ENCODE measurements at regions not wholly inside any gene's neighbourhood (a gene's known extent, or its start where the extent isn't known, plus 50 kb on each side); places are given as distances from the start of the nearest gene placed in this dataset.
"Not testable (repeated sequence)": the region's sequence is repeated elsewhere in the genome, so short reads cannot be mapped to it uniquely, and the experiment has no call there.

DNA sequence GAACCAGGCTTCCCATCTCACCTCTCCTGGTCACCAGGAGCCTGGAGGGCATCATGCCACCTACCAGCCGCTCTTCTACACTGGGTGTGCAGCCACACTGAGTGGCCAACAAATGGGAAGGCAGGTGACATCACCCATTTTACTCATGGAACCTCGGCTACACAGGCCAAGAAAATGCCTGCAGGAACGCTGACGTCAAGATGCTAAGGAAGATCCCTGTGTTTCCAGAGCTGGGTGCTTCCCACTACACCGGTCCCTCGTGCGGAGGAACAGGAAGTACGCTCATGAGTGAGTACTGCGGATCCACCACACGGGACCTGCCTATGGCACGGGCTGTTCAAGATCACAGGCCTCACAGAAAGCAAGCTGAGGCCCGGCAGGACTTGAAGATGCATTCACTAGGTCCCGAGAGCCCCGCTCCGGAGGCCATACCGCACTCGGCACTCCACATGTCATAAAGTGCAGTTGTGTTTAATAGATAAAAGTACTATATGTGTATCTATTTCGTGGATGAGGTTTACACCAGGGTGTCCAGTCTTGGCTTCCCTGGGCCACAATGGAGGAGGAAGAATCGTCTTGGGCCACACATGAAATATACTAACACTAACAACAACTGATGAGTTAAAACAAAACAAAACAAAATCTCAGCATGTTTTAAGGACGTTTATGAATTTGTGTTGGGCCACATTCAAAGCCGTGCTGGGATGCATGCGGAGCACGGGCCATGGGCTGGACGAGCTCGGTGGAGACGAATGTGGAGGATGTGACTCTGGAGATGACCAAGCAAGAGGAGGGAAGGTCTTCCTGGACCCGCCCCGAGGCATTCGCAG is 257.9 kb downstream of the THBS2 start:
- no peak overlapping the region for H2BK15ac ChIP-seq (replicated peaks; ENCODE audit: low read depth)

DNA sequence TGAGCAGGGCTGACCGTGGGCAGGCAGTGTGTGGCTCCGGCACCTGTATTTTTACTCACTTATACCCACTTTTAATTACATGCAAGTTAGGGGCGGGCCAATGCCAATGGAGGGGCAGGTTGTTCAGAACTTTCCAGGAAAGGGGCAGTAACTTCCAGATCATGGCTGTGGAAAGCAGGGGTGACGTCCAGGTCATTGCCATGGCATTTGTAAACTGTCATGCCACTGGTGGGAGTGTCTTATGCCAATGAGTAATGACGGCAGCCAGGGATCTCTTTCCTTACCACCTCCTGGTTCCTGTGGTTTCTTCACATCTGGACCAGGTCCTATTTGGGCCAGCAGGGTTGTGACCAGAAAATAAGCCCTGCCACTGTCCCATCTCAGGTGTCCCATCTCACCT is 258.7 kb downstream of the THBS2 start:
- Histone ChIP-seq H3K27me3 (ENCODE audit: insufficient read depth, low read length, poor library complexity) (no peaks in the 10 kb centered on the region), H2BK15ac (replicated peaks; ENCODE audit: low read depth) (no peak overlapping the region), H3K4me2 (ENCODE audit: low read length) (no peak overlapping the region), H2AK5ac (ENCODE audit: low read length) (no peak overlapping the region), H3K27ac (ENCODE audit: low read depth, low read length) (no peak overlapping the region), H3K79me2 (ENCODE audit: control insufficient read depth, insufficient read depth, low read length) (no peaks in the 10 kb centered on the region), H4K5ac (ENCODE audit: low read length) (no peak overlapping the region), H3K9ac (ENCODE audit: low read length) (no peak overlapping the region), H3K36me3 (ENCODE audit: control insufficient read depth, insufficient read depth, low read length) (no peaks in the 10 kb centered on the region), H3K4me1 (ENCODE audit: control insufficient read depth, low read depth, low read length) (no peaks in the 10 kb centered on the region), H2BK5ac (ENCODE audit: low read length) (no peak overlapping the region), H3K4me3 (ENCODE audit: low read length) (no peak overlapping the region), H2BK120ac (ENCODE audit: low read depth, low read length) (no peak overlapping the region), H3K23ac (ENCODE audit: low read length) (no peak overlapping the region), H3K79me1 (ENCODE audit: low read length) (no peaks in the 10 kb centered on the region), H4K8ac (ENCODE audit: low read depth, low read length) (no peak overlapping the region), H3K18ac (ENCODE audit: low read length) (no peak overlapping the region), H3K4ac (ENCODE audit: low read depth, low read length) (no peak overlapping the region), H3K56ac (ENCODE audit: low read length) (no peak overlapping the region)
- no peak for DNase-seq
- WGBS (ENCODE audit: extremely low coverage, insufficient coverage, low lambda C conversion rate), result no CpG with 5 or more reads among the region's 5 CpGs

More for the DNA sequence above, 257.9 kb downstream of the THBS2 start:
- H3K23ac ChIP-seq (ENCODE audit: low read length), result no peak overlapping the region
- H4K5ac ChIP-seq (ENCODE audit: low read length), result no peak overlapping the region
- H3K36me3 ChIP-seq (ENCODE audit: control insufficient read depth, insufficient read depth, low read length), result no peaks in the 10 kb centered on the region
- H3K79me2 ChIP-seq (ENCODE audit: control insufficient read depth, insufficient read depth, low read length), result no peaks in the 10 kb centered on the region
- no peak overlapping the region for H3K27ac ChIP-seq (ENCODE audit: low read depth, low read length)
- H2BK120ac ChIP-seq (ENCODE audit: low read depth, low read length), result no peak overlapping the region
- no peaks in the 10 kb centered on the region for H3K79me1 ChIP-seq (ENCODE audit: low read length)
- no peak for DNase-seq
- H3K4me1 ChIP-seq (ENCODE audit: control insufficient read depth, low read depth, low read length), result no peaks in the 10 kb centered on the region
- no CpG with 5 or more reads among the region's 29 CpGs for WGBS (ENCODE audit: extremely low coverage, insufficient coverage, low lambda C conversion rate)
- H3K4me2 ChIP-seq (ENCODE audit: low read length), result no peak overlapping the region
- no peak overlapping the region for H2AK5ac ChIP-seq (ENCODE audit: low read length)
- no peak overlapping the region for H3K18ac ChIP-seq (ENCODE audit: low read length)
- H3K56ac ChIP-seq (ENCODE audit: low read length), result no peak overlapping the region
- H3K4me3 ChIP-seq (ENCODE audit: low read length), result no peak overlapping the region
- H3K4ac ChIP-seq (ENCODE audit: low read depth, low read length), result no peak overlapping the region
- no peak overlapping the region for H3K9ac ChIP-seq (ENCODE audit: low read length)
- no peak overlapping the region for H2BK5ac ChIP-seq (ENCODE audit: low read length)
- H3K27me3 ChIP-seq (ENCODE audit: insufficient read depth, low read length, poor library complexity), result no peaks in the 10 kb centered on the region
- H4K8ac ChIP-seq (ENCODE audit: low read depth, low read length), result no peak overlapping the region

DNA sequence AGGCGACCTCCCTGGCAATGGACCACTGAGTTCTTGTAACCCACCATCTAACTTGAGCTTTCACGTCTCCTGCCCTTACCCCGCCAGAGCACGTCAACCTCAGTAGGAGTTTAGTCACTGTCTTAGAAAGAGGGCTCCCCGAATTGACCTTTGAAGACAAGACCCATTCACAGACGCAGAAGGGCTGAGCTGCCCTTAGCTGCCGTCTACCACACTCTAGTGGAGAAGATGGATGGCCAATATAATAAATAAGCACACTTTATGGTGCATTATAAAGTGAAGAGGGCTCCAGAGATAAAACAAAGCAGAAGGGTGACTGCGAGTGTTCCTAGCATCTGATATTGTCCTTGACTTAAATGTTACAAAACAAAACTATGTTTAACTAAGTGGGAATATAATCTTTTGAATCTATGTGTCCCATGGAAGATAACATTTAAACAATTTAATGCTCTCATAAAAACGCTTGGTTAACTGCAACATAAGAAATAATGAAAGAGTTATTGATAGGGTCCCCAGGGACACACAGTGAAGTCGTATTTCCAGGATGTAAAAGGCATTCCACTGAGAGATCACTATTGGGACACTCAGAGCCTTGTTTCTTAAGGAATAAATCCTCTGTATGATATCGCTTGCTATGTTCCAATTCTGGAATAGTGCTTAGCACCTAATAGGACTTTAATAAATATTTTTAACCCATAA is 261.1 kb downstream of the THBS2 start:
- Histone ChIP-seq H4K8ac (ENCODE audit: low read depth, low read length) (no peak overlapping the region), H3K4me2 (ENCODE audit: low read length) (no peak overlapping the region), H2AK5ac (ENCODE audit: low read length) (no peak overlapping the region), H3K9ac (ENCODE audit: low read length) (no peak overlapping the region), H3K56ac (ENCODE audit: low read length) (no peak overlapping the region), H3K4me3 (ENCODE audit: low read length) (no peak overlapping the region), H3K4me1 (ENCODE audit: control insufficient read depth, low read depth, low read length) (no peaks in the 10 kb centered on the region), H2BK15ac (replicated peaks; ENCODE audit: low read depth) (no peak overlapping the region), H3K36me3 (ENCODE audit: control insufficient read depth, insufficient read depth, low read length) (no peaks in the 10 kb centered on the region), H3K79me2 (ENCODE audit: control insufficient read depth, insufficient read depth, low read length) (no peaks in the 10 kb centered on the region), H3K79me1 (ENCODE audit: low read length) (no peaks in the 10 kb centered on the region), H2BK120ac (ENCODE audit: low read depth, low read length) (no peak overlapping the region), H4K5ac (ENCODE audit: low read length) (no peak overlapping the region), H2BK5ac (ENCODE audit: low read length) (no peak overlapping the region), H3K18ac (ENCODE audit: low read length) (no peak overlapping the region), H3K27ac (ENCODE audit: low read depth, low read length) (no peak overlapping the region), H3K4ac (ENCODE audit: low read depth, low read length) (no peak overlapping the region), H3K27me3 (ENCODE audit: insufficient read depth, low read length, poor library complexity) (no peaks in the 10 kb centered on the region), H3K23ac (ENCODE audit: low read length) (no peak overlapping the region)
- WGBS (ENCODE audit: extremely low coverage, insufficient coverage, low lambda C conversion rate), result no CpG with 5 or more reads among the region's 11 CpGs
- no peak for DNase-seq

DNA sequence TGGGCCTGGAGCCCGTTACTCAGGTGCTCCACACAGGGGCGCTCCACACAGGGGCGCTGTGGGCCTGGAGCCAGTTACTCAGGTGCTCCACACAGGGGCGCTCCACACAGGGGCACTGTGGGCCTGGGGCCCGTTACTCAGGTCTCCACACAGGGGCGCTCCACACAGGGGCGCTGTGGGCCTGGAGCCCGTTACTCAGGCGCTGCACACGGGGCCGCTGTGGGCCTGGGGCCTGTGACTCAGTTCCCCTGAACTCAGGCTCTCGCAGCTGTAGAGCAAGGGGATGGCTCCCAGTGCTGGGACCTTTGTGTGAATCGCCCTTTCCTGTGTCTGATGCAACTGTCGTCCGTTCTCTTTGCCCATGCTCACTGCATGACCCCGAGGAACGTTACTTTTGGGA is 262.0 kb downstream of the THBS2 start:
- H3K18ac ChIP-seq (ENCODE audit: low read length); H3K27ac ChIP-seq (ENCODE audit: low read depth, low read length); H3K79me1 ChIP-seq (ENCODE audit: low read length); H3K4ac ChIP-seq (ENCODE audit: low read depth, low read length); H3K36me3 ChIP-seq (ENCODE audit: control insufficient read depth, insufficient read depth, low read length); H3K9ac ChIP-seq (ENCODE audit: low read length); H2BK120ac ChIP-seq (ENCODE audit: low read depth, low read length); H3K79me2 ChIP-seq (ENCODE audit: control insufficient read depth, insufficient read depth, low read length); H3K23ac ChIP-seq (ENCODE audit: low read length); H3K4me3 ChIP-seq (ENCODE audit: low read length); H3K4me1 ChIP-seq (ENCODE audit: control insufficient read depth, low read depth, low read length); H2AK5ac ChIP-seq (ENCODE audit: low read length); H3K27me3 ChIP-seq (ENCODE audit: insufficient read depth, low read length, poor library complexity); H3K56ac ChIP-seq (ENCODE audit: low read length); H2BK15ac ChIP-seq (replicated peaks; ENCODE audit: low read depth); H3K4me2 ChIP-seq (ENCODE audit: low read length); H4K8ac ChIP-seq (ENCODE audit: low read depth, low read length); H2BK5ac ChIP-seq (ENCODE audit: low read length); H4K5ac ChIP-seq (ENCODE audit: low read length): not testable (repeated sequence)
- no CpG with 5 or more reads among the region's 17 CpGs for WGBS (ENCODE audit: extremely low coverage, insufficient coverage, low lambda C conversion rate)
- DNase-seq, result peak; percentile 8

DNA sequence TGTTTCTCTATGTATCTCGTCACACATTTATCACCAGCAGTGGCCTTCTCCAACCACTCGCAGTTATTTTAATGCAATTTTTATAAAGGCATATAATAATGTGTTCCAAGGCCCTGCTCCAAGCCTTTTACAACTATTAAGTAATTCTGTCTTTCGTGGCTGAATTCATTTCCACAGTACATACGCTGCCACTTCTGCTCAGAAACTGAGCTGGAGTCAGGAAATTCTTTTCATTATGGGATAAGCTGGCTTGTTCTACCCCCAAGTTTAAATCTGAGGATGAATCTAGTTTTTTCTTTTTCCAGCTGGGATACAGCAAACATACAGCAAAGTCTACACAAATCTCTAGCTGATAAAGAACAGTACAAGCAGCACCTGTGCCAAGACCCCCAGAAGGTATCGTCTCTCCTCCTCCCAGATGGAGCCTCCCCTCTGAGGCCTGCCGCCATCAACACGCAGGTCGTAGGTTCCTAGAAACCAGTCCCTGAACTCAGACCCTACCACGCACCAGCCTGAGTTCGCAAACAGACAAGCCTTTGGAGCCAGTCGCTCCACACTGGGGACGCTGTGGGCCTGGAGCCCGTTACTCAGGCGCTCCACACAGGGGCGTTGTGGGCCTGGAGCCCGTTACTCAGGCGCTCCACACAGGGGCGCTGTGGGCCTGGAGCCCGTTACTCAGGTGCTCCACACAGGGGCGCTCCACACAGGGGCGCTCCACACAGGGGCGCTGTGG is 263.5 kb downstream of the THBS2 start:
- no peaks in the 10 kb centered on the region for H3K36me3 ChIP-seq (ENCODE audit: control insufficient read depth, insufficient read depth, low read length)
- H3K79me1 ChIP-seq (ENCODE audit: low read length), result no peaks in the 10 kb centered on the region
- no peak overlapping the region for H3K23ac ChIP-seq (ENCODE audit: low read length)
- H3K4me3 ChIP-seq (ENCODE audit: low read length), result no peak overlapping the region
- no peaks in the 10 kb centered on the region for H3K4me1 ChIP-seq (ENCODE audit: control insufficient read depth, low read depth, low read length)
- H3K9ac ChIP-seq (ENCODE audit: low read length), result no peak overlapping the region
- H3K27ac ChIP-seq (ENCODE audit: low read depth, low read length), result no peak overlapping the region
- H2AK5ac ChIP-seq (ENCODE audit: low read length), result no peak overlapping the region
- no peak overlapping the region for H3K4ac ChIP-seq (ENCODE audit: low read depth, low read length)
- H3K27me3 ChIP-seq (ENCODE audit: insufficient read depth, low read length, poor library complexity), result no peaks in the 10 kb centered on the region
- H3K18ac ChIP-seq (ENCODE audit: low read length), result no peak overlapping the region
- no peak overlapping the region for H4K5ac ChIP-seq (ENCODE audit: low read length)
- H3K56ac ChIP-seq (ENCODE audit: low read length), result no peak overlapping the region
- H3K4me2 ChIP-seq (ENCODE audit: low read length), result no peak overlapping the region
- no peak overlapping the region for H2BK120ac ChIP-seq (ENCODE audit: low read depth, low read length)
- H4K8ac ChIP-seq (ENCODE audit: low read depth, low read length), result no peak overlapping the region
- no peak for DNase-seq
- no peak overlapping the region for H2BK15ac ChIP-seq (replicated peaks; ENCODE audit: low read depth)
- no peaks in the 10 kb centered on the region for H3K79me2 ChIP-seq (ENCODE audit: control insufficient read depth, insufficient read depth, low read length)
- no CpG with 5 or more reads among the region's 22 CpGs for WGBS (ENCODE audit: extremely low coverage, insufficient coverage, low lambda C conversion rate)
- no peak overlapping the region for H2BK5ac ChIP-seq (ENCODE audit: low read length)
